Astrocyte (in vitro differentiated cells and primary cell): ENCODE measurements at regions not wholly inside any gene's neighbourhood (a gene's known extent, or its start where the extent isn't known, plus 50 kb on each side); places are given as distances from the start of the nearest gene placed in this dataset.

Source experiments
- CTCF ChIP-seq: IDR thresholded peaks from 2 replicates; pipeline ENCODE4 v1.5.1; 2011; ENCODE audit warnings: low read depth, mild to moderate bottlenecking, inconsistent platforms, low read length, moderate library complexity; ENCODE audit not compliant: insufficient read depth
- EZH2 ChIP-seq: IDR thresholded peaks from 2 replicates; pipeline ENCODE4 v1.6.1; 2012; ENCODE audit warnings: mild to moderate bottlenecking, low read length, inconsistent platforms; ENCODE audit not compliant: insufficient read depth

GRCh38 chr11:112884012-112884767 is 77.0 kb upstream of the NCAM1 start:
- no peak for TF ChIP-seq CTCF
- TF ChIP-seq EZH2, result no peak
